ENCODE measurements at regions not wholly inside any gene's neighbourhood (a gene's known extent, or its start where the extent isn't known, plus 50 kb on each side); places are given as distances from the start of the nearest gene placed in this dataset.

GRCh38 chr1:869499-870244 lies 54.1 kb upstream of the SAMD11 start:
- TF ChIP-seq CTCF (conservative IDR thresholded peaks at IDR 0.05; ENCODE audit: low read length): peak; percentile 41
- DNase-seq (ENCODE audit: low read depth): peak; percentile 28
- no peak overlapping the region for H3K4me3 ChIP-seq (ENCODE audit: low read length)
